Activated CD4-positive, alpha-beta T cell treated with anti-CD3 and anti-CD28 coated beads, Interleukin-2, amount 50 U/mL, for 16 hours (primary cell): ENCODE measurements at regions not wholly inside any gene's neighbourhood (a gene's known extent, or its start where the extent isn't known, plus 50 kb on each side); places are given as distances from the start of the nearest gene placed in this dataset.
"Not testable (repeated sequence)": the region's sequence is repeated elsewhere in the genome, so short reads cannot be mapped to it uniquely, and the experiment has no call there.

Experiments used
- DNase-seq: peaks from one replicate; pipeline ENCODE4 v3.0.0-alpha.2; 2020

DNA sequence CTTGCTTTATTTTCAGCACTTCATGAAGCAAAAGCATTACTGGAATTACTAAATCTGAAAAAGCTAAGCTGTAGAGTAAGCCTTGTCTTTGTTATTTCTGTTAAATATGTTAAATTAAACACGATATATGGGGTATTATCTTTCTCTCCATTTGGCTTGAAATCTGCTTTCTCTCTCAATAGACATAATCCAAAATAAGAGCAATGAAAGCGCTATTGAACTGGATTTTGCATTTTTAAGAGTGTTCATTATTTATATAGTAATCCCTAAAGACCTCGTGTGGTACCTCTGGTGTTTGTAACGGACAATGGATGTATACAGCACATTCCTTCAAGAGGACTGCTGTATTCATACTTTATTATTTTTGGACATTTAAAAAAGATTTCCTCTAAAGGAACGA lies 91.5 kb upstream of the KCNE2 start:
- DNase-seq, result no peak

DNA sequence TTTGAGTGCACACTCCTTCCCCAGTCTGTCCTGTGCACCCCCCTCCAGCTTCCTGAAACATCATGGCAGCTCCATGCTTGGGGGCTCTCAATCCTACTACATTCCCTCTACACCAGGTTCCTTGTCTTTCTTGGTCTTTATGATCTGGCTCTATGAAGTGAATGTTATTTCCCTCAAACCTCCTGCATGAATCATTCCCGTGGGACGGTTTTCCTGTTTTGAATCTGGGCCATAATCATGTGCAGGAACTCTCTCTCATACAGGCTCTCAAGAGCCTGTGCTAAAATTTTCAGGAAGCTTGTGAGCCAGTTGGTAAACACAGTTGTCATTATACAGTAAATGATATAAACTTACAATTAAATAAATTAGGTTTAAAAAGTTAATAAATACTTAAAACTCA lies 89.8 kb upstream of the KCNE2 start:
- DNase-seq, result no peak

DNA sequence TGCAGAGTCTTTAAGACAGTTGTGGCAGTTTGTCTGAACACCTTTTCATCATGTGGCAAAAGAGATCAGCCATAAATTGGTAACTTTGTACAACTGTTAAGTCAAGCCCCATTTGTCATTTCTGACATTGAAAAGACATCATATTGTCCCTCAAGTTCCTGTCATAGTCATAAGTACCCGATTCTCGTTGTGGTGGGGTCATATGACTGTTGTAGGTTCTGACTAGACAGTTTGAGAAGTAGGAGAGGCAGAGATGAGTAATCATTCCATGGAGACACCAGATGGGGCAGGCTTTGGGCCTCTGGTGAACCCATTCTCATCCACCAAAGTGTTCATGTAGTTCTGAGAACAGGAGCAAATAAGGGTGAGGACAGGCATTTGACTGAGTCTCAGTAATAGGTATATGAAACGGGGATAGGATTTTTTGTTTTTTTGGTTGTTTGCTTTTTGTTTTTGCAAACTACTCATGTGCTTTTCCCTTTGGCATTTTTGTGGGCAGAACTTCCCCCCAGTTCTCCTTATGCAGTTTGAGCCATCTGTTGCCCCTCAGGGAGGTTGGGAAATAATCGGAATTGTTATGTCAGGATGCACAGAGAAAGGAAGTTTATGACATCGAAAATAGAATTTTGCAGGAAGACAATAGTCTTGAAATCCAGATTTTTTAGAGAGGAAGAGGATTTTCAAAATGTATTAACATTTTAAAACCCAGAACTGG lies 86.9 kb upstream of the KCNE2 start:
- peak; percentile 91 for DNase-seq

DNA sequence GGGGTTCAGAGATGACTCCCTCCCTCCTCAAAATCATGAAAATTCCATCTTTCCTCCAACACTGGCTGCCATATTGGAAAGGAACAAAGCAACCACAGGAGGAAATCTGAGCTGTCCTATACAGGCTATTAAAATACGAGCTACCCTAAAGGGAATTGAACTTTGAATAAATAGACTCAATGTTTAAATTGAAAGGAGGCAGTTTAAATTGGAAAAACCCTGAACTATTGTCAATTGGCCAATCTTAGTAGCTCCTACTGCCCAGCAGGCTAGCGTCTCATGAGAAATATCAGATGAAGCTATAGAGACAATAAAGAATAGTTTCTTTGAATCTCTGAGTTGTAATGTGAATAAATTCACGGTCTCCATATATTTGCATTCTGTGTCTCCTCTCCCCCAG lies 85.4 kb upstream of the KCNE2 start:
- no peak for DNase-seq

DNA sequence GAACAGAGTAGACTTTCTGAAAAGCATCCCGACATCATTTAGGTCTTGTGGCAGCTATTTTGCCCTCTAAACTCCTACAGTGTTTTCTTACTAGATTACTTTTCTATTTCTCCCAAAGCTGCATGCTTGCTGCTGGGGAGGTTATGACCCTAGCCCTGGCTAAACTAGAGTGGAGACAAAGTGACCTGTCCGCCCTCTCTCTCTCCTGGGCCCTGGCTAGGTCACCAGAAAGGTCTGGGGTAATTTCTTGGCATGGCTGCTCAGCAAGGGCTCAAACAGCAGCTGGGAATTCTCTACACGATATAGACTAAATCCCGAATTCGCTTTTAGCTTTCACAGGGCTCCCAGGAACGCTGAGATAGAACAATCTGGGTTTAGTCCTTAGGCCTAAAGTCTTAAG lies 84.5 kb upstream of the KCNE2 start:
- no peak for DNase-seq

DNA sequence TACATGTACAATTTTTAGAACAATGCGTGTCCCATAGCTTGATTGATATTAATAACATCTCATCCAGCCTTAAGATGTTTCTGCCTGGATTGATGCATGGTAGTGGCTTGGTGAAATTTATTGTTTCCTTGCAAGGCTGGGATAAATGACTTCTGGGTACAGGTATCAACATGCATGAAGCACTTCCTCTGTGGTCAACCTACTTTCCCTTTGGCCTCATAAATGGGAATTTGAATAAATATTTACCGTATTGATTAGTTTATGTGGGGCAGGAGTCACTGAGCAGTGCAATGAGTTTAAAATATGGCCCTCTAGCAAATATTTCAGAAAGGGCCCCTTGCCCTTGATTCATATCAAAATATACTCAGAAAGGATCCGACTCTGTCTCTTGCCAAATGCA lies 83.9 kb upstream of the KCNE2 start:
- DNase-seq, result no peak

DNA sequence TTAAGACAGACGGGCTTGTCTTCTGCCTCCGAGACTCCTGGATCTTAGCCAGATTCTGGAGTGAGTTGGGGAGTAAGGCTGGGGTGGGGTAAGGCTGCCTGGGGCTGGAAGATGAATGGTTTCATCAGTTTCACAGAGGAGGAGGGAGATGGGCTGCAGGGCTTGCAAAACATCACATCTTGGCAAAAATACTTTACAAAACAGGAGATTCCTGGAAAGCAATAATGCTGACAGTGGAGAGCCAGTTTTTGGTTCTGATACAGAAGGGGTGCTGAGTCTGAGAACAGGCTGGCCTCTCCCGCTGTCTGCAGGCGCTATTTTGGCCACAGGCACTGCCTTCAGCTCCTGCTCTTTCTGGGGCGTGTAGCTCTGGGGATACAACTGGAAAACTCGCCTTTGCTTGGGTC lies 83.4 kb upstream of the KCNE2 start:
- DNase-seq, result no peak

DNA sequence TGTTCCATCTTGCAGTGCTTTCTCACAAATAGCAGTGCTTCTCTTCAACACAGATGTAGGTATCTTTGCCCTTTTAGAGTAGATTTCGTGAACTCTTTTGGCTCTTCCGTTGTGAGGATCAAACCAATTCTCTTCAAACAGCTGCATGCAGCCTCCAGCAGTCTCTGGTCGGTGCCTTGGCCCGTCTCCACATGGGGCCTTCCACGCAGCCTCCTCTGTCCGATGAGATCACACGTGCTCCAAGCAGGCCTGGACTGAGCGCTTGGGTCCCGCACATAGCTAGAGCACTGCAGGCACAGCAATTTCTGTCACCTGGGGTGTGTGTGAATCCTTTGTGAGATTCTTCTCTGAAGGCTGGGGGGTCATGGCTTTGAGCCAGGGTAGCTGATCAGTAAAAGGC lies 82.8 kb upstream of the KCNE2 start:
- DNase-seq, result no peak

DNA sequence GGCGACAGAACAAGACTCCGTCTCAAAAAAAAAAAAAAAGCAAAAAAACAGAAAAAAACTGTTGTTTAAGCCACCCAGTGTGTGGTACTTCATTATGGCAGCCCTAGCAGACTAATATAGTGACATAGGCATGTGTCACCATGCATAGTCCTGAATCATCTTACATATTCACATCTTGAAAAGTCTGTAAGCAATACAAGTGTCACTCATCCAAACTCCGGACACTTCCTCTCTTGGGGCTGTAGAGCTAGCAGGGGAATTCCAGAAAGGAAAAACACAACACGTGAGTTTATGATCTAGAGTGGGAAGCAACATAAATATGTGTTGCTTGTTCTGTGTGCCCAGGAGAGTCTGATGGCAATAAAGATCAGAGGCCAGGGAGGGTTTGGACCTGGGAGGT lies 81.6 kb upstream of the KCNE2 start:
- peak; percentile 8 for DNase-seq

DNA sequence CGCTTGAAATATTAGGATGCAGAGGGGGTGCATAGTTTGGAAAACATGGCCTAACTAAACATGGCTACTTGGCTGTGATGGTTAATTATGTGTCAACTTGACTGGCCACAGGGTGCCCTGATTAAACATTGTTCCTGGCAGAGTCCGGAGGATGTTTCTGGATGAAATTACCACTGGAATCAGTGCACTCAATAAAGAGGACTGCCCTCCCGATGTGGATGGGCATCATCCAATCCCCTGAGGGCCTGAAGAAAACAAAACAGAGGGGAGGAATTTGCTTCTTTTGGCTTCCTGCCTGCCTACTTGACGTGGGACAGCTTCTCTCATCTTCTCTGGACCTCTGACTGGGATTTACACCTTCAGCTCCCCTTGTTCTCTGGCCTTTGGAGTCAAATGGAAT lies 79.1 kb upstream of the KCNE2 start:
- no peak for DNase-seq

DNA sequence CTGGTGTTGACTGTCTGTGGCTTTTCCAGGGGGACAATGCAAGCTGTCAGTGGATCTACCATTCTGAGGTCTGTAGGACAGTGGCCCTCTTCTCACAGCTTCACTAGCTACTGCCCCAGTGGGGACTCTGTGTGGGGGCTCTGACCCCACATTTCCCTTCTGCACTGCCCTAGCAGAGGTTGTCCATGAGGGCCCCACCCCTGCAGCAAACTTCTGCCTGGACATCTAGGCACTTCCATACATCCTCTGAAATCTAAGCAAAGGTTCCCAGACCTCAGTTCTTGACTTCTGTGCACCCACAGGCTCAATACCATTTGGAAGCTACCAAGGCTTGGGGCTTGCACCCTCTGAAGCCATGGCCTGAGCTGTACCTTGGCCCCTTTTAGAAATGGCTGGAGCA lies 75.8 kb upstream of the KCNE2 start:
- DNase-seq, result not testable (repeated sequence)

DNA sequence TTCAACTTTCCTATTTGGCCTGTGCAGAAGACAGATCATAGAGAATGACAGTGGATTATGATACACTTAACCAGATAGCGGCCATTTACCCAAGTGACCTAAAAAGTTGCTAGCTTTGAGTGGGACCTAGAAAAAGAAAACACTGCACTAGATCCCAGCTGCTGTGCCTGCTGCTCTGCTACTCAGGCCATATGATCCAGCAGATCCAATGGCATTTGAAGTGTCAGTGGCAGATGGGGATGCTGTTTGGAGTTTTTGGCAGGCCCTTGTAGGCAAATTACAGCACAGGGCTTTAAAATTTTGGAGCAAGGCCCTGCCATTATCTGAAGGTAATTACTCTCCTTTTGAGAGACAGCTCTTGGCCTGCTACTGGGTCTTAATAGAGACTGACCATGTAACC lies 74.0 kb upstream of the KCNE2 start:
- no peak for DNase-seq

DNA sequence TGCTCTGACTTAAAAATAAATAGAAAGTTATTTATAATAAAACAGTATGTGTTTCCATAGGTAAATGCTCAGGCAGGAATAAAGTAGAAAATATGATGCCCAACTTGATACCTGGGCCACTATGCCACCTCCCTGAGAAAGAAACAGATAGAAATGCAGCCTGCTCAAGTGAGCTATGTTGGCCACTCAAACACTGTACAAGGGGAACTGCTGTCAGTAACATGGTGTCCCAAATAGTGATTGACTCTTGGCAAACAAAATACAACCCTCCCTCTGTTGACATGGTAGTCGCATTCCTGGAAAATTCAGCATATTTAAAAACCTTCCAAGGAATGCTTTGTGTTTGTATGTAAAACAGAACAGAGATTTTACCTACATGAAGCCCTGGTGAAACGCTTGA lies 66.9 kb upstream of the KCNE2 start:
- DNase-seq, result no peak

DNA sequence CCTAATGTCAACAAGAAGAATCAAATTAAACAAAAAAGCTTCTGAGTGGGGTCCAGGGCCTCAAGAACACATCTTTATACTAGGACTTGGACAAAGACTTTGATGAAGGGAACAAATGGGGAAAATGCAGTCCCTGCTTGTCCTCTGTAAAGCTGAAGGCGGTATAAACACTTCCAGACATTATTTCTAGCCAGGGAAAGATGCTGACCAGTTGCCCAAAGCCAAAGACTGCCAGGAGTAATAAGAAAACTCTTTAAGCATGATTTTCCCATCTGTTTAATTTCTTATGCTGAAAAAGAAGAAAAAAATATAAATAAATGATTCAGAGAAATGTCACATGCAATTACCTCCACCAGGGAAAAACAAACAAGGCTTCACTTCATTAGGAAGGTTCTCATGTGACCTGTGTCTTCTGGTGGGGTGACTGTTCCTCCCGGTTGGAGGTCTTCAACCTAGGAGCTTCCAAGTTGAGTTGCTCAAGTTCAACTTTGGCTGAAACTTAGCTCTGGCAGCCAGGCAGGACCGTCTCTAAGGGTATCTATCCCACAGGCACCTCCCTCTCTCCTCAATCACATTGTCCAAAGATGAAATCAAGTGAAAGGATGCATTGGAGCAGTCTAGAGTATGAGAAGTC lies 65.2 kb upstream of the KCNE2 start:
- no peak for DNase-seq

DNA sequence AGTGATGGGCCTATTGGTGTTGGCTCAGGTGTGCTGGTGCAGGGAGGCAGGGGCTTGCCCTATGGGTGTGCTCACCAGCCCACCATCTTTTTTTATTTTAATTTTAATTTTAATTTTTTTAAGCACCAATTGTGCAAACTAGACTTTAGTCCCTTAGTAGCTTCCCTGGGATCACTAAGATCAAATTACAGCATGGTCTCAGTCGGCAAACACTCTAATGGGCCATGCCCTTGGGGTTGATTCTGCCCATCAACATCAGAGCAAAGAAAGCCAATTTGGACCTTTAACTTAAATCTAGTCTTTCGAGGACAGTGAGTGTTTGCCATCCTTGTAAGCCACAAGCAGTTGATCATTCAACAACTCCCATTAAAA lies 64.7 kb upstream of the KCNE2 start:
- no peak for DNase-seq

DNA sequence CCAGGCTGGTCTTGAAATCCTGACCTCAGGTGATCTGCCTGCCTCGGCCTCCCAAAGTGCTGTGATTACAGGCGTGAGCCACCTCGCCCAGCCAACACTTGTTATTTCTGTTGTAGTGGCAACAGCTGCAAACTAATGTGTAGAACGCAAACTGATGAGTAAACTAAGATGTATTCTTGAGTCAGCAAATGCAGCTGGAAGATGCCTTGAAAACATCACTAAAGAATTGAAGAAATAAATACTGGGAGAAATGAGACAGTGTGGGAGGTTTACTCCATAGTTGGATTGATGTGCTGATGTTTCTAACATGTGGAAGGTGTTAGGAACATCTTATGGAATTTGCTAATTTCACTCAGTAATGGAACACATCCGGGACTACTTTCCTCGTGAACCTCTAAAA lies 61.3 kb upstream of the KCNE2 start:
- DNase-seq, result no peak

DNA sequence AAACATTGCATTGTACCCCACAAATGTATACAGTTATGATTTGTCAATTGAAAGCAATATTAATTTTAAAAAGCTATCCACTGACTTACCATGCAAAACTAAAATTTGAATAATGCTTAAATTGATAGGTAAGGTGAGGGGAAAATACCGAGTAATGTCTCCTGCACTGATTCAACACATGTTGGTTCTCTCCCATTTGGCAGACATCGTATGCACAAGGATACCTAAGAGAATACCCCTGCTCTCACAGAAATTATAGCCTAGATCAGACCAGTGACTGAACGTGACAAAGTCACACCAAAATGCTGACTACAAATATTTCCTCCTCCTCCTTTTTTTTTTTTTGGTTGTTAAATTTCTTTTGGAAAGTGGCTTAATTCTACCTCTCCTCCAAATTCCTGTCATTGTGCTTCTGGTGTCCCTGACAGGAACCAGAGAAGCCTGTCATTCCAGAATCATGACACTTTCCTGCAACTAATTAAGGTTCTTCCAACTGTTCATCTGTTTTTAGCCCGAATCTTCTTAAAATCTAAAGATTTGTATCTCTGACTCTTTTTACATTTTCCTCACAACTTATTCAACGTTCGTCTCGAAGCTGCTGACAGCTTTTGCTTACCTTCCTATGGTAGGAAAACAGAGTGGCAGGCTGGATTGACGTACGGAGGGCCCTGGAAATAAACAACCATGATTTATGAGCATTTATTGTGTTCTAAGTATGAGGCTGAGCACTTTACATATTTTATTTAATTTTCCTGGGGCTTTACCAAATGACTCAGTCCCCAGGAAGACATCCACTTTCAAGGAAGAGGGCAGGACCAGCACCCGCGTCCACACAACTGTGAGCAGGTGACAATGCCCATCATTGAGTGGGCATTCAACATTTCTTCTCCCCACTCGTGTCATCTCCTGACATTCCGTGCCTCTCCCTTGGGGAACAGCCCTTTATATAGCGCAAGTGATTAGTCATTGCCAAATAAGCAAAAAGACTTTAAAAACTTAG lies 57.9 kb upstream of the KCNE2 start:
- DNase-seq, result no peak

DNA sequence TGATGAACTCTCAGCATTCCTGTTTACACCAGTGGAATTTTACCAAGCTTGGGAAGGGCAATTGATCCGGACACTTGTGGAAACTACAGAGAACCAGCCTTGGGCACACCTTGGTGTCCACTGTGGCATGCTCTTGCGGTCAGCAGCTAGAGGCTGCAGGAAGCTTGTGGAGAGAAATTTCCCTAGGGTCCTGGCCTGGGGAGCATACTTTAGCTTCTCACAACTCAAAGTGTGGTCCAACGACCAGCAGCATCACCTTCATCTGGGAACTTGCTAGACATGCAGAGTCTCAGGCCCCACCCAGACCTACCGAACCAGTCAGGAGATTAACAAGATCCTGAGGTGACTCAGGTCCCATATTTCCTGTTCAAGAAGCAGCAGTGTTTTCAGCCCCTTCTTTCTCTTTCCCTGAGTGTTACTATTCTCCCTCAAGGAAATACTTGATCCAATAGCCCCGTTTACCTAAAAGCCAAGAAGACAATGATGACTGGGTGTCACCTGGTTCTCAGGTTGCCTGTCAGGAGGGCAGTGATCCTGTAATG lies 55.7 kb upstream of the KCNE2 start:
- no peak for DNase-seq

DNA sequence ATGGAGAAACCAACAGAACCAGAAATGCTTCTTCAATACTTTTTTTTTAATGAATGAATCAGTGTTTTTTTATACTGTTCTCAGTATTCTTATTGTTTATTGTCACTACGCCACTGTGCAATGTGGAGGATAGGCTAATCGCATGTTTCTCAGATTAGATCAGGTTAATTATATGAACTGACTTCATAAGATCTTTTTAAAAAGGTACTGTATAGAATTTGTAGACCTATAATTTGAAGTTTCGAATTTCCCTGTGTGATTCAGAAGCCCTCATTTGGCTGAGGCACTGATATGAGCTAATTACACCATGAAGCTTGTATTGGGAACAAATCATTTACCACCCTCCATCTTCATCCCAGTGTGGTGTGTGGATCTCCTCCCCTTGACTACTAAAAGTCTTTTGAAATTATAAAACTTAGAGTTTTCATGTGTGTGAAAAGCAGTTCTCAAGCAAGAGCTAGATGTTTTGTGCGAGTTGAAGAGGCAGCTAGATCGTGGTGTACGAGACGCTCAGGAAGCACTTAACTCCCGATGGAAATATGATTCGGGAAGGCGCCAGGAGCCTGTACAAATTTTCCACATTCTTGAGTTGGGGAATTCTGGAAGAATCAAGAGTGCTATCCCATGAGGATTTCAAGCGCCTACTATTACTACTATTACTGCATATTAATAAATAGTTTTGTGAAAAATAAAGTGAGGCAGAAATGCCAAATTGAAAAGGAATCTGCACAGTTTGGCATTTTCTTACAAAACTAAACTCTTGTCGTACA lies 52.1 kb upstream of the KCNE2 start:
- no peak for DNase-seq

DNA sequence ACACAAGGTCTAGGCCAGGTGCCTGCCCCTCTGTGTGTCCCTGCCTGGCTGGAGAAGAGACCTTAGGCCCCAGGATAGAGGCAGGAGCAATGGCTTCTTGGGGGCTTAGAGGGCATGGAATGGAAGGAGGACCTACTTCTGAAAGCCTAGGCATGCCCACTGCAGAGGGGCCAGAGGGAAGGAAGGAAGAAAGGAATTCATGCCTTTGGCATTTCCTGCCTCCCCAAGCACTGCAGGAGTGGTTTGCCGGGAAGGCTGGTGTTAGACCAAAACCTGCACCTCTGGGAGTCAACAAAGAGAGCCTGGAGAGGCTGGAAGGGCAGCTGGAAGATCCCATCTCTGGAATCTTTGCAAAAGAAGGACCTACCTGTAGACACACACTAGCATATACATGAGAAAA lies 50.7 kb upstream of the KCNE2 start:
- DNase-seq, result no peak
